Colon (tissue), 2 donors: ENCODE measurements at regions not wholly inside any gene's neighbourhood (a gene's known extent, or its start where the extent isn't known, plus 50 kb on each side); places are given as distances from the start of the nearest gene placed in this dataset.
"Not testable (repeated sequence)": the region's sequence is repeated elsewhere in the genome, so short reads cannot be mapped to it uniquely, and the experiment has no call there.

Experiments
- FAIRE-seq: peaks from 2 replicates; lab custom pipeline; 2012; peaks lifted over from hg19 to GRCh38; lab: Jason Lieb, UNC
- donor health status: control.
- donor health status: control.

DNA sequence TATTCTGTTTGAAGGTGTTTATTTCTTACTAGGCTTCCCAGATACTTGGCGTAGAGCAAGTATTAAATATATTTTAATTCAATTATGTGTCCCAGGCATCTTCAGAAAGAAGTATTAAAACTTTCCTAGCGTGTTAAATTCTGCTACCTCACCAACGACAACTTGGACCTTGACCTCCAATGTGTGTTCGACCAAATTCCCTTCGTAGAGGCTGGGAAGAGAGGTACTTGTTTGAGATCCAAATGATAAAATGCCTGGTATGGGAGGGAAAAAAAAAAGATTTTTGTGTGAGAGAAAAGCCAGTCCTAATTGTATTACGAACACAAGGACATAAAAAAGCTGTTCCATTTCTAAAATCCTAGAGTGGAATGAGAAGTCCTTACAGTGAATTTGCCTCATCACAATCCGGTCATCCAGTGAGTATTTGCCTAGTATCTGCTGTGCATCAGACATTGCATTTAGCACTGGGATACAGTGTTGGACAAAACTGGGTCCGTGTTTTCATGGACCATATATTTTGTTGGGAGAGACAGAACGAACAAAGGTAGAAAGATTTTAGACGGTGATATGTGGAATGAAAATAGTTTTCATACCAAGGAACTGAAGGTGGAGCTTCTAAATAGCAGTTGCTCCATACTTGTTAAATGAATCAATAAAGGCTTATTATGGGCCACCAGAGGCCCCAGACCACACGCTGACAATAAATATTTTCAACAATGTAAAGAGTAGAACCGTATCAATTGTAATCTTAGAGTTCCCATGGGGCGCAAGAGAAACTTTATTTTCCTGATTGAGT, 103.1 kb downstream of the KIF4B start:
- no peak for FAIRE-seq

DNA sequence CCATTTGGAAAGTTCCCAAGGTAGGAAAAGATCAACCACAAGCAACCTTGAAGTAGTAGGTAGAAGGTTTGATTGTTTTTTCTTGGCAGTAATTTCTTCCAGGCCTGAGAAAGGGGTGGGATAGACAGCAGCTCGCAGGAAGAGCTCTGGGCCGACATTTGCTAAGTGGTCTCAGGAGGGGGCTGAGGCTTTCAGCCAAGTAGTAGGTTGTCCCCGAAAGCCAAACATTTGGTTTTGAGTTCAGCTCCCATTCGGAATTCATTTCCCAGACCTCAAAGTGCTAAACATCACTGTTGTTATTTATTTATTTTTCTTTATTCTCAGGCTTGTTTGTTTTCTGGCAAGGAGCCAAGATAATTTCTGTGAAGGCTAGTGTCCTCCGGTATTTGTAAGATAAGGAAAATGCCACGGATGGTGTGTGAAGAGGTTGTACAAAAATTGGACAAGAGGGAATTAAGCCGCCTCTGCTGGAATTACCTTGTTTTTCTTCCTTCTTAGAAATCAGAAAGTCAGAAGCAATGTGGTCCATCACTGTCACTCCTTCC, 112.1 kb downstream of the KIF4B start:
- no peak for FAIRE-seq

DNA sequence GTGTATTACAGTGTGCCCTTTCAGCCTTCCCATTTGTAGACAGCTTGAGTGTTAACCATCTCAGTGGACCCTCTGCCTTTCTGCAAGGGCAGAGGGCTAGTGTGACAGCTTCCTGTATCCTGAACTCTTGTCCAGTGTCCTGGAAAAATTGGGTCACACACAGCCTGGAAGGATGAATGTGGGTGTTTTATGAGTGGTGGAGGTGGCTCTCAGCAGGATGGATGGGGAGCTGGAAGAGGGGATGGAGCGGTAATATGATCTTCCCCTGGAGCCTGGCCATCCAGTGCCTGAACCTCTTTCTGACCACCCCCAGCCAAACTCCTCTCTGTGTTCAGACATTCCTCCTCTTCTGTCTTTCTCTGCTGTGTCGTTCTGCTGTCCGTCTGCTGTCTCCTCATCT, 113.0 kb downstream of the KIF4B start:
- FAIRE-seq: no peak

DNA sequence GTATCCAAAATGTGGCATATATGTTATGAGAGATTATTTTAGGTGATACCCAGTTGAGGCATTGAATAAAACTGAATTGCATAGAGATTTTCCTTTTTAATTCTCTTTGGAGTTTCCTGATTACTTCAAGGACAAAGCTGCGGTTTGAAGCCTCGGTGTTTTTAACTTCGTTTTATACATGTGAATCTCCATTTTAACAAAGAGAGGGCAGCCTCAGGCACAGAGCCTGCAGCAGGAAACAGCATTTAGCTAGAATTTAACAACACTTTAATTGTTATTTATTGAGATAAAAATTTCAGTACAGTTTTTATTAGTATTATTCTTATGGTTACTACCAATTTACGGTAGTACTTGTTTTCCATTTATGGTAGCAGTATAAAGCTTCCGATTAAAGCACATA, 114.0 kb downstream of the KIF4B start:
- FAIRE-seq: no peak

DNA sequence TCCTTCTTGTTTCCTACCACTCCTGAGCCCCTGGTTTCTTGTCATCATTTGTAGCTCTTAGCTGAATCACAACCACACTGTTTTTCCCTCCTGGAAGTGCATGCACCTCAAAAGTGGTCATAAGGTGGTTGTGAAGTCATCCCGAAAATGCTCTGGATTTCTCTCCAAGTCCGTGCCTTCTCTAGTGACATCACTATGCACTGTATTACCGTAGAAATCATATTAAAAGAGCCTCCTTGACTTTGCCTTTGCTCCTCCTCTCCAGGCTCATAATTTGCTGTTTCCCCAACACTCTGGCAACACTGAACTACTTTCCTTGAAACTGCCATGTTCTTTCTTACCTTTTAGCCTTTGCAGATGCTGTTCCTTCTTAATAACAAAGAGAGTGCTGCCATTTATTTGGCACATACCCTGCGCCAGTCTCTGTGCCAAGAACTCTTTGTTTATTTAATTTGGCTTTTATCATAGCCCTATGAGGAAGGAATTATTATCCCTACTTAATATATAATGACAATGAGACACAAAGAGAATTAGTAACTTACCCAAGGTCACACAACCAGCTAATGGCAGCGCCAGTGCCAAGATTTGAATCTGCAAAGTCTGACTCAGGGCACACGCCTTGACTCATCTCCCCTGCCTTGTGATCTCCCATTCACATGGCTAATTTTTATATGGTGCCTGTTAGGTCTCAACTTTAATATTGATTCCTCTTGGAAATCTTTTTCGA, 115.4 kb downstream of the KIF4B start:
- no peak for FAIRE-seq

DNA sequence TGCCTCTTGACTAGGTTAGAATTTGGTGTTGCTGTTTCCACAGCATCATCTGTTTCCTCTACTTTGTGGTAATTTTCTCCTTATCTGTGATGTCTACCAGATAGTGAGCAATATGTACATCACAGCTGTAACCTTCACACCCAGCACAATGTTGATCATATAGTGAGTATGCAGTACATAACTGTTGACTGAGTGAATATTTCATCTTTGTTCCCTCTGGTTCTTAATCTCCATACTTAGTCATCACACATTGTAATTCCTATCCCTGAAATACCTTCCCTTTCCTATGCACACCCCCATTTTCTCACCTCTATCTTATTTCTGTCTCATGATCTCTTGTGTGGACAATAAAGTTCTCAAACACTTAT, 115.9 kb downstream of the KIF4B start:
- FAIRE-seq: no peak

DNA sequence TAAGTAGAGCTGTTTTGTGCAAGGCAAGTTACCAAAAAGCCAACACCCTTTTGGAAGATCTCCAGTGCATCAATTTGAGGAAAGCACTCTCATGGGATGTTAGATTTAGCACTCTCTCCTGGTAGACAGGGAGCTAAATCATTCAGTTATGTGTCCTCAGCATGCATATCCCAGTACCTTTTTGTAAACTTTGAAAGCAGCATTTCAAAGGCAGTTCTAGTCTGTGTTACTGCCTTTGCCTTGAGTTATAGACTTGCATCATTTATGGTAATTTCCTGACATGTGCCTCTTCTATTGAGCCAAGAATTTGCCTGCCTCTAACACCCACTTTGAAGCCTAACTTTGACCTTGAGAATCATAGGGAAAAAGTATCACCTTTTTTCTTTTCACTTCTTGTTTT, 120.6 kb downstream of the KIF4B start:
- no peak for FAIRE-seq

DNA sequence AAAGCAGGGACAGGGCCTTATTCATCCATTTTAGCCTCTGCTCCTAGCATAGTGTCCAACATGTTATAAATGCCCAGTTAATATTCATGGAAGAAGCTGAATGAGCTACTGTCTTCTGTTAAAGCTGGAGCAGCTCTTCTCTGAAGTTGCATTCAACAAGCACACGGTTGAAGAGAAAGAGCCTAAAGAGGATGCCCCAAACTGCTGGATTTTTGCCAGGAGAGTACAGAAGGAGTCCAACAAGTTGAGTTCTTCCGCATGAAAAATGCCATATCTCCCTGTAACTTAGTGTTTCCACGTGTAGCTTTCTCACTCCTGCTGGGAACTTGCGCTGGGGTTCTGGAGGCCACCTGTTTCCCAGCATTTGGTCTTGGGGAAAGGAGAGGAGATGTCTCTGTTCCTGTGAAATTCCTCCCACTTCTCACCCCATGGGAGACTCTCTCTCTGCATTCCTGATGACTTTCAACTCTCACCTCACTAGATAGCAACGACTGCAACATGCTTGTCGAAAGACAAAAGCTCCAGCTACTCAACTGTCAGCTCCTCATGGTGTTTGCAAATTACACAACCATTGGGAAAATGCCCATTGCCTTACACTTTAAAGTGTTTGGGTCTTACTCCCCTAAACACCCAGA, 122.8 kb downstream of the KIF4B start:
- no peak for FAIRE-seq

DNA sequence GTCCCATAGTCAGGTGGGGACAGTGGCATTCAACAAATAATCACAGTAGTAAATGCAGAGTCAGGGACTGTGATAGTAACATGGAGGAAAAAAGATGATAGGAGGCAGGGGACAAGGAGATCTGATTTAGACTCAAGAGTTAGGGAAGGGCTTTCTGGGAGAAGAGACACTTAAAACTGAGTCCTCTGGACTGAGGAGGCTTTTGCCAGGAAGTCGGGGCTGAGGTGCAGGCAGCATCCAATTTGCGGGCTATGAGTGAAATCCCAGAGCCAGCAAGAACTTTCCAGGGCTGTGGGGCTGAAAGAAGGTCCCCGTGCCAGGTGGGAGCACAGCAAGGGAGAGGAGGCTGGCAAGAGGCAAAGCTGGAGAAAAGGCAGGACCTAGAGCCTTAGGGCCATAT, 124.1 kb downstream of the KIF4B start:
- no peak for FAIRE-seq

DNA sequence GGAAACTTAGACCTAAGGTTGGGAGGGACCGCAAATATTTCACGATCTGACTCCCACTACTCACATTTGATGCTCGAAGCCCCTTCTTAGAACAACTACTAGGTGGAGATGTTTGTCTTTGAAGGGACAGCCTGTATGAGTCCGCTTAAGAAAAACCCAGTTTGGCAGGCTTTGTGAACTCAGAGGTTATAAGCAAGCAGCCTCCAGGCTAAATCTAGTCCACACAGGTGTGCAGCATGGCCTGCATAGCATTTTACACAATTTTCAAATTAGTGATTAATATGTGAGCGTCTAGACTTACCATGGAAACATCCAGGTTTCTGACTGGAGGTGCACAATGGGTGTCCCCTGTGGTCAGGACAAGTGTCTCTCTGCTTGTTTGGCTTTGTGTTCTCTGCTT, 127.1 kb downstream of the KIF4B start:
- no peak for FAIRE-seq

DNA sequence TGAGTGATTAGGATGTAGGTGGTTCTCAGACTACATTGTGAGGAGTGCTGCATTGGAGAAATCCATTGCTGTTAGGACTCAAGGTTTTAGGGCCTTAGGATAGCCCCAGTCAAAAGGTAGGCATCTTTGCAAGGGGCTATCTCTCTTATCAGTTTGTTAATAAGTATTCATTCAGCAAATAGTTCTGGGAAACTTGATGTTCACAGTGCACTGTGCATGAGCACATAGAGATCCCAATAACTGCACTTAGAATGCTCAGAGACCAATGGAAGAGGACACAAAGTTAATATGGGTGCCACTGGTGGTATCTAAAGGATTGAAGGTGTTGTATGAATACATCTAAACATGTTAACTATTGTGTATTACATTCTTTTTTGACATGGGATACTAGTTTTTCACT, 131.4 kb downstream of the KIF4B start:
- FAIRE-seq: no peak

DNA sequence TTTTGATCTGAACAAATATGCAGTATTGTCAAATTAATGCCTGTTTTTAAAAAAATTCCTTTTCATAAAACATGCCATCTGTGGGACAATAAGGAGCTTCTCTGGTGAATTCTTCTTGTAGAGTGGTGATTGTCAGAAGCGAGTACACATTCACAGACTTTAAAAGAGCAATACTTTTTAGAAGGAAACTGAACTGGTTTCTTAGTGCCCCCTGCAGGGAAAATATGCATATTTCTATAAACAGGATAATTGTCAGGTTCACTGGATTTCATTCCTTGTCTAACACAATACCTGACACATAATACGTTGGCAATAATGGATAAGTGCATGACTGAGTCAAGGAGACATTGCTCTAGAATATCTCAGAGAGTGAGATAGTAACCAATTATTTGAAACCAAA, 133.7 kb downstream of the KIF4B start:
- no peak for FAIRE-seq

DNA sequence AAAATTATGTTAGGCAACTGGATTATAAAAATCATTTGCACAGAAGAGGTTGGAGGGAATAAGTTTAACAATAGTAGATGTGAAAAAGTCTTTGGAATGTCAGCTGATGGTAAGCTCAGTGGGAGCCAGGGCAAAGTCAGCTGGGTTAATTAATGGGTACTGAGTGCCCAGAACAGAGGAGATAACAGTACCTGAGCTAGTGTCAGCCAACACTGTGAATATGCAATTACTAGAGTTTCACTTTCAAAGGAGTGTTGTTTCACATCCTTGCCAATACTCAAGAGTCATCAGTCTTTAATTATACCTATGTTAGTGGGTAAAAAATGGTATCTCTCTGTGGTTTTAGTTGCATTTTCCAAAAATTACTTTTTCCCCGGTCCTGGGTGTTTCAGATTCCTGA, 135.1 kb downstream of the KIF4B start:
- FAIRE-seq: no peak

DNA sequence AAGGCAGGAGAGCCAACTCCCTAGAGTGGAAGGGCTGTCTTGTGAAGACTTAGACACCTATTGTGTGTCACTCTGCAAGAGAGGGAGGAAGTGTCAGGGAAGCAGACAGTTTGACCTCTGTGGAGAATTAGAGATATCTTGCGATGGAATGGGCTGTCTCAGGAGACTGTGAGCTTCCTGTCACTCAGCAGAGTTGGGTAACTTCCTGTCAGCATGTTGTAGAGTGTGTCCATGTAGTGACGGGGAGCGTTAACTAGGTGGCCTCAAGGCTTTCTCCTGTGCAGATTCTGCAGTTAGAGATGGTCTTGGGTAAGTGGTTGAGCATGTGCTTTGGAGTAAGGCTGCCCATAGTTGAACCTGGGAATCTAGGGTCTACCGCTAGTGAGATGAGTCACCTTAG, 136.5 kb downstream of the KIF4B start:
- FAIRE-seq: no peak

DNA sequence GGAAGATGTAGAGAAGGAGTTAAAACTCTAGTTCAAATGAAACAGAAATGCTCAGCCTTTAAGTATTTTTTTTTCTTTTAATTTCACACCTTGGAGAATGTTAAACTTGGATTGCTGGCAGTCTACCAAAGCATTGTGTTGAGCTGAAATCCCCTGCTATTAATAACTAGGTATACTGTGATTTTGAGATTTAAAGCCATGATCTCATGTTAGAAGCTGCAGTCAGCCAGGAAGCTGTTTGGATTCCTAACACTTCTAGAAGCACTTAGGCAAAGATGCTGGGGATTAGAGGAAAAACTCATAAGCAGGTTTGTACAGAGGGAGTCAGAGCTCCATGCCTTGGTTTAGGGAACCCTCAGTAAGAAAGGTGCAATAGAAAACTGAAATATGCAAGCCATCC, 141.4 kb downstream of the KIF4B start:
- no peak for FAIRE-seq

DNA sequence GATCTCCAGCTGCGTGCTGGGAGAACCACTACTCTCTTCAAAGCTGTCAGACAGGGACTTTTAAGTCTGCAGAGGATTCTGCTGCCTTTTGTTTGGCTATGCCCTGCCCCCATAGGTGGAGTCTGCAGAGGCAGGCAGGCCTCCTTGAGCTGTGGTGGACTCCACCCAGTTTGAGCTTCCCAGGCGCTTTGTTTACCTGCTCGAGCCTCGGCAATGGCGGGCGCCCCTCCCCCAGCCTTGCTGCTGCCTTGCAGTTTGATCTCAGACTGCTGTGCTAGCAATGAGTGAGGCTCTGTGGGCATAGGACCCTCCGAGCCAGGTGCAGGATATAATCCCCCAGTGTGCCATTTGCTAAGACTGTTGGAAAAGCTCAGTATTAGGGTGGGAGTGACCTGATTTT, 149.5 kb downstream of the KIF4B start:
- FAIRE-seq: not testable (repeated sequence)

DNA sequence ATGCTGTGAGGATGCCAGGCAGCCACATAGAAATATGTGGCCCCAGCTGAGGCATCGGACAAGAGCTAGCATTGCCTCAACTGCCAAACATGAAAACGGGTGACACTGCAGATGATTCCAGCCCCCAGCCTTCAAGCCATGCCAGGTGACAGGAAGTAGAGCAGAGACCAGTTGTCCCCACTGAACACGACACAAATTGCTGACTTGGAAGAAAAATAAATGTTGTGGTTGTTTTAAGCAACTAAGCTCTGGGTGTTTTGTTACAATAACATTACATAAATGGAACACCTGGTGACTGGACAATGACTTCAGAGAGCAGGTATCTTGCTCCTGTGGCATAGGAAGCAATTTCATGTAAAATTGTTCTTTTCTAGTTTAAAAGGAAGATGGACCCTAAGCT, 154.2 kb downstream of the KIF4B start:
- no peak for FAIRE-seq

DNA sequence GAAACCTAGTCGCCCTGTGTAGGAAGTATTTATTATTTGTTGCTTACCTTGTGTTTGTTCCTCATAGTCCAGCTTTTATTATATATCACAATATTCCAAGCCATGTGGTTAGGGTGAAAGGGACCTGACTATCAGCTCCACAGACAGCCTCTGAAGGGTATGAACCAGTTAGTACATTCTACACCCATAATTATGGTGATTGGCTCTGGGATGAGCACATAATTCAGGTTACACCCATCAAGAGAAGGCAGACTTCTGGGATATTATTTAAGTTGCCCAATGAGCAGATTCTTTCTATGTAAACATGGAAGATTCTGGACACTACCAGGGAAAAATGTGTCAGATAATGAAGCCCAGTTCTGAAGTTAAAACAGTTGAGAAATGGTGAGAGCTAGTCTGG, 168.0 kb downstream of the KIF4B start:
- FAIRE-seq: no peak

DNA sequence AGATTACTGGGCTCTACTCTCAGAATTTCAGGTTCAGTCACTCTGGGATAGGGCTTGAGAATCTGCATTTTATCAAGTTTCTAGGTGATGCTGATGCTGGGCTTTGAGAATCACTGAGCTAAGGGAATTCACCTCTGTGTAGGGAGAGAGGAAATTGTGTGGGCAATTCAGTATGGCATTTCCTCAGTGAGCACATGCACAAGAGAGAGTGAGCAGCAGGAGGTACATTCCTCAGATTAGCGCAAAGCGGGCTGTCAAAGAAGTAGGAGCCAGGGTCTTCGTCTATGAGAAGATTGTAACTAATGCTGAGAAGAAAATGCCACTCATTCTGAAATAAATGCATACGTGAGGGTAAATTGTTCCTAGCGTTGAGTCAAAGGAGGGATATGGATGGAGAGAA, 175.9 kb downstream of the KIF4B start:
- FAIRE-seq: no peak

DNA sequence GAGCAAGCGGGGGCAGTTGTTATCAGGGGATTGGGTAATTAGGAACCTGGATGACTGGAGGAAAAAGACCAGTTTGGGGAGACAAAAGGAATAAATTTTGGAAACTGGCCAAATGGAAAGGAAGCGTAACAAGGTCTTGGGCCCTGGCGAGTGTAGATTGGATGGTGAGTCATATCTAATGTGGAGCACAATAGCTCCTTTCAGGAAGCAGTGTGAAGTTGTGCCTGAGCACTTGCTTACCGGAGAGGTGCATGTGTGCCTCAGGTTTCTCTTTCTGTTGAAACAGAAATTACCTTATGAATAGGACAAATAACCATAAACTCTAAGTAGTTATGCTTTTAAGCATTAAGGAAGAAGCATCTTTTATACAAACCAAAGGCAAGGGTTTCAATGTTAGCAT, 176.4 kb downstream of the KIF4B start:
- no peak for FAIRE-seq

DNA sequence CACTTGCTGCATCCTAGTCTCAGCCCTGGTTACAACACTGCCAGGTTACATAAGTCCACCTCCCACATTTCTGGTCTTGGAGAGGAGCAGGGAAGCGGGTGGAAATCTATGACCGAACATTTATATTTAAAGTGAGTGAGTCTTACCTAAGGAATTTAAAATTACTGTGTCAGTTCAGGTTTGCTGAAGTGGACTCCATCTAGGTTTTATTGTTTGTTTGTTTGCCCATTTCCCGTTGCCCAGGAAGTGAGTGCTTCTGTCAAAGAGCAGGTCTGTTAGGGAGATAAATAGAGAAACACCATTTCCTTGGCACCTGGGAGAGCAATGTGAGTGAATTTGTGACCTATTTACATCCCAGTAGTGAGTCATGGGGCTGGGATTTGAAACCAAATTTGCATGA, 179.5 kb downstream of the KIF4B start:
- FAIRE-seq: no peak

DNA sequence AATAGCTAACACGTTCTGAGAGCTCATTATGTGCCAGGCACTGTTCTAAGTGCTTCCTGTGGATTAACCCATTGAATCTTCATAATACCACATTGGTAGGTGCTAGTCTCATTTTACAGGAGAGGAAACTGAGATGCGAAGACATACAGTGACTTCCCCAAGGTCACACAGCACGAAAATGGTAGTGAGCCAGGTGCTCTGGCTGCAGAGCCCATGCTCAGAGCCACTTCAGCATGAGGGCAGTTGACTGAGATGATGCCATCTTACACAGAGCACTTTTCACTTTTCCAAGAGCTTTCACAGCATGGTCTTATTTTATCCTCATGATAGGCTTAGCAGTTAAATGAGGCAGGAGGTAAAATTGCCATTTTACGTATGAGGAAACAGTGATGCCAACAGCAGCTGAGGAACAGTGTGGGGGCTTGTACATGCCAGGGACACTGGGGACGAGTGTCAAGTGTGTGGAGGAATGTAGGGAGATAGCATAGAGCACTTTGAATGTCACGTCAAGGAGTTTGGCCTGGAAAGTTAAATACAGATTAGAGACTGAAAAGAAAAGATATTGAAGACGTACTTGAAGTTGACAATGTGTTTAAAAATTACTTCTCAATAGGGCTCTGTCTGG, 180.0 kb downstream of the KIF4B start:
- no peak for FAIRE-seq

DNA sequence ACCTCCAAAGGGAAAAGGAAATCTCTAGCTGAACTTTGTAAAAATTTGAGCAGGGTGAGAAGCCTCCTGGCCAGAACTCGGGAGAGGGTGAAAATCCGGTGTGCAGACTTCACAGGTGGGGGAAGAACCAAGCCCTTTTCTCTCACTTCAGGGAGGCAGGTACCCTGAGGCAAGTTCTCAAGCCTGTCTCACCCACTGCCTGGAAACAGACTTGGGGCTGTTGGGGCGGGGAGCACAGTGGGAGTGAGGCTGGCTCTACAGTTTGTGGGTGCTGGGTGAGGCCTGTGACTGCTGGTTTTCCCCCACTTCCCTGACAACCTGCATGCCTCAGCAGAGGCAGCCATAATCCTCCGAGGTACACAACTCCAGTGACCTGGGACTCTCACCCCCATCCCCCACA, 187.1 kb downstream of the KIF4B start:
- no peak for FAIRE-seq
